WTC11 (cell line): ENCODE measurements at regions not wholly inside any gene's neighbourhood (a gene's known extent, or its start where the extent isn't known, plus 50 kb on each side); places are given as distances from the start of the nearest gene placed in this dataset.

ENCODE experiments used
- ATAC-seq: fragments of 200-7000 bp; cut with Tn5 transposase; 2 replicates; pipeline ENCODE4 v1.10.0; 2021; ENCODE audit warnings: mild to moderate bottlenecking, moderate library complexity
- CTCF ChIA-PET: fragments of 300-600 bp; sonication (Branson Sonifier 250); formaldehyde crosslinking; loops from one replicate; lab custom pipeline; 2021; ENCODE audit warnings: antibody characterized with exemption; lab: Charles Lee
- POLR2A ChIA-PET: fragments of 350-600 bp; sonication (Branson Sonifier 250); formaldehyde crosslinking; loops from one replicate; lab custom pipeline; 2021; ENCODE audit warnings: antibody characterized with exemption; lab: Charles Lee
- DNase-seq: peaks from one replicate; pipeline ENCODE4 v3.0.0; 2021; ENCODE audit warnings: low spot score
- H3K27ac Mint-ChIP-seq: 2 replicates; pipeline ENCODE4 v1.8.0; 2021; ENCODE audit warnings: mixed read lengths
- H3K27me3 Mint-ChIP-seq: 2 replicates; pipeline ENCODE4 v1.8.0; 2021; ENCODE audit warnings: low read depth, mild to moderate bottlenecking, moderate library complexity, mixed read lengths
- H3K36me3 Mint-ChIP-seq: 2 replicates; pipeline ENCODE4 v1.8.0; 2021; ENCODE audit warnings: mixed read lengths
- H3K4me1 Mint-ChIP-seq: 2 replicates; pipeline ENCODE4 v1.8.0; 2022; ENCODE audit warnings: mixed read lengths
- H3K4me3 Mint-ChIP-seq: 2 replicates; pipeline ENCODE4 v1.8.0; 2021; ENCODE audit warnings: mild to moderate bottlenecking, moderate library complexity, mixed read lengths
- H3K9me3 Mint-ChIP-seq: 2 replicates; pipeline ENCODE4 v1.8.0; 2021; ENCODE audit warnings: mixed read lengths
- AFF4 ChIP-seq: sonication (generic); formaldehyde crosslinking; IDR thresholded peaks from 2 replicates; pipeline ENCODE4 v1.8.1; 2023; ENCODE audit warnings: mild to moderate bottlenecking, missing genetic modification reagents, borderline replicate concordance
- ATF1 ChIP-seq: sonication (generic); formaldehyde crosslinking; IDR thresholded peaks from 2 replicates; pipeline ENCODE4 v1.8.1; 2023; ENCODE audit warnings: mild to moderate bottlenecking, moderate library complexity, missing genetic modification reagents
- ATF2 ChIP-seq: sonication (generic); formaldehyde crosslinking; IDR thresholded peaks from 2 replicates; pipeline ENCODE4 v1.8.1; 2022; ENCODE audit warnings: low read depth, missing genetic modification reagents, borderline replicate concordance
- CREB1 ChIP-seq: sonication (generic); formaldehyde crosslinking; IDR thresholded peaks from 2 replicates; pipeline ENCODE4 v1.8.0; 2023; ENCODE audit warnings: mild to moderate bottlenecking, missing genetic modification reagents
- E2F4 ChIP-seq: sonication (generic); formaldehyde crosslinking; IDR thresholded peaks from 2 replicates; pipeline ENCODE4 v1.8.1; 2022; ENCODE audit warnings: low read depth, mild to moderate bottlenecking, moderate library complexity, missing genetic modification reagents, borderline replicate concordance
- FOXK1 ChIP-seq: sonication (generic); formaldehyde crosslinking; IDR thresholded peaks from 2 replicates; pipeline ENCODE4 v1.8.0; 2022; ENCODE audit warnings: mild to moderate bottlenecking, moderate library complexity, missing genetic modification reagents
- GABPB1 ChIP-seq: sonication (generic); formaldehyde crosslinking; IDR thresholded peaks from 2 replicates; pipeline ENCODE4 v1.8.1; 2023; ENCODE audit warnings: mild to moderate bottlenecking, missing genetic modification reagents
- IRF2 ChIP-seq: sonication (generic); formaldehyde crosslinking; IDR thresholded peaks from 2 replicates; pipeline ENCODE4 v1.8.0; 2022; ENCODE audit warnings: low read depth, missing genetic modification reagents, borderline replicate concordance
- MYBL2 ChIP-seq: sonication (generic); formaldehyde crosslinking; IDR thresholded peaks from 2 replicates; pipeline ENCODE4 v1.8.1; 2023; ENCODE audit warnings: mild to moderate bottlenecking, moderate library complexity, missing genetic modification reagents
- NR3C1 ChIP-seq: sonication (generic); formaldehyde crosslinking; conservative IDR thresholded peaks from 2 replicates; pipeline ENCODE4 v1.8.1; 2023; ENCODE audit warnings: low read depth, mild to moderate bottlenecking, missing genetic modification reagents
- RELA ChIP-seq: sonication (generic); formaldehyde crosslinking; IDR thresholded peaks from 2 replicates; pipeline ENCODE4 v1.8.1; 2022; ENCODE audit warnings: missing genetic modification reagents, mild to moderate bottlenecking, borderline replicate concordance
- SOX15 ChIP-seq: fragments of 250-450 bp; sonication (Bioruptor Pico); IDR thresholded peaks from 2 replicates; pipeline ENCODE4 v1.9.0; 2021; ENCODE audit warnings: mild to moderate bottlenecking
- TEAD1 ChIP-seq: sonication (generic); formaldehyde crosslinking; IDR thresholded peaks from 2 replicates; pipeline ENCODE4 v1.8.0; 2022; ENCODE audit warnings: mild to moderate bottlenecking, missing genetic modification reagents
- ZNF121 ChIP-seq: sonication (generic); formaldehyde crosslinking; IDR thresholded peaks from 2 replicates; pipeline ENCODE4 v1.8.0; 2023; ENCODE audit warnings: missing genetic modification reagents
- ZNF232 ChIP-seq: sonication (generic); formaldehyde crosslinking; IDR thresholded peaks from 2 replicates; pipeline ENCODE4 v1.8.0; 2022; ENCODE audit warnings: mild to moderate bottlenecking, missing genetic modification reagents
- ZNF416 ChIP-seq: fragments of 250-450 bp; sonication (Bioruptor Pico); IDR thresholded peaks from 2 replicates; pipeline ENCODE4 v1.9.0; 2021; ENCODE audit warnings: mild to moderate bottlenecking, inconsistent platforms
- ZNF671 ChIP-seq: fragments of 250-450 bp; sonication (Bioruptor Pico); IDR thresholded peaks from 2 replicates; pipeline ENCODE4 v1.8.0; 2021; ENCODE audit warnings: mild to moderate bottlenecking
- TF ChIP-seq, protein P1 (sequence below): sonication (generic); formaldehyde crosslinking; IDR thresholded peaks from 2 replicates; pipeline ENCODE4 v1.8.0; 2022; ENCODE audit warnings: mild to moderate bottlenecking, missing genetic modification reagents
- TF ChIP-seq, protein P2 (sequence below): sonication (generic); formaldehyde crosslinking; IDR thresholded peaks from 2 replicates; pipeline ENCODE4 v1.8.1; 2023; ENCODE audit warnings: mild to moderate bottlenecking, moderate library complexity, missing genetic modification reagents
- TF ChIP-seq, protein P3 (sequence below): sonication (generic); formaldehyde crosslinking; IDR thresholded peaks from 2 replicates; pipeline ENCODE4 v1.8.0; 2022; ENCODE audit warnings: mild to moderate bottlenecking, missing genetic modification reagents
- TF ChIP-seq, protein P4 (sequence below): sonication (generic); formaldehyde crosslinking; IDR thresholded peaks from 2 replicates; pipeline ENCODE4 v1.8.1; 2022; ENCODE audit warnings: mild to moderate bottlenecking, missing genetic modification reagents, moderate library complexity, borderline replicate concordance
- TF ChIP-seq, protein P5 (sequence below): sonication (generic); formaldehyde crosslinking; IDR thresholded peaks from 2 replicates; pipeline ENCODE4 v1.8.0; 2022; ENCODE audit warnings: mild to moderate bottlenecking, missing genetic modification reagents

GRCh38 chr7:110595694-110596093 lies 495.2 kb upstream of the LRRN3 start (continued):
- TF ChIP-seq, protein P1, sequence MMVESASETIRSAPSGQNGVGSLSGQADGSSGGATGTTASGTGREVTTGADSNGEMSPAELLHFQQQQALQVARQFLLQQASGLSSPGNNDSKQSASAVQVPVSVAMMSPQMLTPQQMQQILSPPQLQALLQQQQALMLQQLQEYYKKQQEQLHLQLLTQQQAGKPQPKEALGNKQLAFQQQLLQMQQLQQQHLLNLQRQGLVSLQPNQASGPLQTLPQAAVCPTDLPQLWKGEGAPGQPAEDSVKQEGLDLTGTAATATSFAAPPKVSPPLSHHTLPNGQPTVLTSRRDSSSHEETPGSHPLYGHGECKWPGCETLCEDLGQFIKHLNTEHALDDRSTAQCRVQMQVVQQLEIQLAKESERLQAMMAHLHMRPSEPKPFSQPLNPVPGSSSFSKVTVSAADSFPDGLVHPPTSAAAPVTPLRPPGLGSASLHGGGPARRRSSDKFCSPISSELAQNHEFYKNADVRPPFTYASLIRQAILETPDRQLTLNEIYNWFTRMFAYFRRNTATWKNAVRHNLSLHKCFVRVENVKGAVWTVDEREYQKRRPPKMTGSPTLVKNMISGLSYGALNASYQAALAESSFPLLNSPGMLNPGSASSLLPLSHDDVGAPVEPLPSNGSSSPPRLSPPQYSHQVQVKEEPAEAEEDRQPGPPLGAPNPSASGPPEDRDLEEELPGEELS (CRISPR knock-in tag): no peak
- TF ChIP-seq E2F4: no peak

GRCh38 chr7:110600956-110601355 lies 490.0 kb upstream of the LRRN3 start:
- H3K9me3 Mint-ChIP-seq: no peaks in the 10 kb centered on the region
- no peak for ATAC-seq
- ChIA-PET POLR2A (no interaction called here), CTCF (interaction anchor here (0.6 kb wide), 1 partner anchor 888 kb away, joined by 3 read pairs; no protein-coding TSS in a partner anchor)
- no peak overlapping the region for H3K4me3 Mint-ChIP-seq
- no peak for TF ChIP-seq ATF1 (CRISPR knock-in tag)
- TF ChIP-seq TEAD1 (CRISPR knock-in tag): no peak
- TF ChIP-seq, protein P2, sequence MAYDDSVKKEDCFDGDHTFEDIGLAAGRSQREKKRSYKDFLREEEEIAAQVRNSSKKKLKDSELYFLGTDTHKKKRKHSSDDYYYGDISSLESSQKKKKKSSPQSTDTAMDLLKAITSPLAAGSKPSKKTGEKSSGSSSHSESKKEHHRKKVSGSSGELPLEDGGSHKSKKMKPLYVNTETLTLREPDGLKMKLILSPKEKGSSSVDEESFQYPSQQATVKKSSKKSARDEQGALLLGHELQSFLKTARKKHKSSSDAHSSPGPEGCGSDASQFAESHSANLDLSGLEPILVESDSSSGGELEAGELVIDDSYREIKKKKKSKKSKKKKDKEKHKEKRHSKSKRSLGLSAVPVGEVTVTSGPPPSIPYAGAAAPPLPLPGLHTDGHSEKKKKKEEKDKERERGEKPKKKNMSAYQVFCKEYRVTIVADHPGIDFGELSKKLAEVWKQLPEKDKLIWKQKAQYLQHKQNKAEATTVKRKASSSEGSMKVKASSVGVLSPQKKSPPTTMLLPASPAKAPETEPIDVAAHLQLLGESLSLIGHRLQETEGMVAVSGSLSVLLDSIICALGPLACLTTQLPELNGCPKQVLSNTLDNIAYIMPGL (CRISPR knock-in tag): no peak
- no peak for TF ChIP-seq IRF2 (CRISPR knock-in tag)
- no peak for TF ChIP-seq RELA (CRISPR knock-in tag)
- TF ChIP-seq ZNF121 (CRISPR knock-in tag): no peak
- no peak for TF ChIP-seq ZNF416 (CRISPR knock-in tag)
- no peak for TF ChIP-seq SOX15 (CRISPR knock-in tag)
- H3K27ac Mint-ChIP-seq: no peak overlapping the region
- H3K27me3 Mint-ChIP-seq: no peaks in the 10 kb centered on the region; the same call in 1 of the 2 replicates
- no peak for DNase-seq
- H3K36me3 Mint-ChIP-seq: no peaks in the 10 kb centered on the region
- H3K4me1 Mint-ChIP-seq: peaks cover 31% of the 10 kb centered on the region

DNA sequence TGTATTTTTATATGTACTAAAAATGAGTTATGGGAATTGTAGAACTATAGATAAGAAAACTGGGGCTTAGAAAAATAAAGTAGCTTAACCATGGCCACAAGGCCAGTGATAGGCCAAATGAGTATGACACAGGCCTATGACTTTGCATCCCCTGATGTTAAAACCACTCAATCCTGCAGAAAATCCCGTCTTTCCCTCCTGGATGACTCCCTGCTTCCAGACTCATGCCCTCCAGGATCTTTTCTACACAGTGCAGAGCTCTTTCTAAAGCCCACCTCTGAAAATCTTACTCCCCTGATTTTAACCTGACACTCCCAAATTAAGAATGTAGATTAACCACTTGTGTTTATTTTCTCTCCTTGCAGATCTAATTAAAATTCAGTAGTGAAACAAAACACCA lies 489.2 kb upstream of the LRRN3 start:
- Mint-ChIP-seq H3K4me3 (no peak overlapping the region), H3K27ac (no peak overlapping the region; the same call in 1 of the 2 replicates), H3K27me3 (no peaks in the 10 kb centered on the region; the same call in 1 of the 2 replicates), H3K9me3 (no peaks in the 10 kb centered on the region), H3K4me1 (peaks cover 31% of the 10 kb centered on the region), H3K36me3 (no peaks in the 10 kb centered on the region)
- ATAC-seq (peak; percentile 83), DNase-seq (no peak)
- ChIA-PET CTCF (no interaction called here), POLR2A (no interaction called here)
- TF ChIP-seq, protein P3, sequence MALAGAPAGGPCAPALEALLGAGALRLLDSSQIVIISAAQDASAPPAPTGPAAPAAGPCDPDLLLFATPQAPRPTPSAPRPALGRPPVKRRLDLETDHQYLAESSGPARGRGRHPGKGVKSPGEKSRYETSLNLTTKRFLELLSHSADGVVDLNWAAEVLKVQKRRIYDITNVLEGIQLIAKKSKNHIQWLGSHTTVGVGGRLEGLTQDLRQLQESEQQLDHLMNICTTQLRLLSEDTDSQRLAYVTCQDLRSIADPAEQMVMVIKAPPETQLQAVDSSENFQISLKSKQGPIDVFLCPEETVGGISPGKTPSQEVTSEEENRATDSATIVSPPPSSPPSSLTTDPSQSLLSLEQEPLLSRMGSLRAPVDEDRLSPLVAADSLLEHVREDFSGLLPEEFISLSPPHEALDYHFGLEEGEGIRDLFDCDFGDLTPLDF: no peak
- TF ChIP-seq, protein P4, sequence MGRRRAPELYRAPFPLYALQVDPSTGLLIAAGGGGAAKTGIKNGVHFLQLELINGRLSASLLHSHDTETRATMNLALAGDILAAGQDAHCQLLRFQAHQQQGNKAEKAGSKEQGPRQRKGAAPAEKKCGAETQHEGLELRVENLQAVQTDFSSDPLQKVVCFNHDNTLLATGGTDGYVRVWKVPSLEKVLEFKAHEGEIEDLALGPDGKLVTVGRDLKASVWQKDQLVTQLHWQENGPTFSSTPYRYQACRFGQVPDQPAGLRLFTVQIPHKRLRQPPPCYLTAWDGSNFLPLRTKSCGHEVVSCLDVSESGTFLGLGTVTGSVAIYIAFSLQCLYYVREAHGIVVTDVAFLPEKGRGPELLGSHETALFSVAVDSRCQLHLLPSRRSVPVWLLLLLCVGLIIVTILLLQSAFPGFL (CRISPR knock-in tag): no peak
- no peak for TF ChIP-seq GABPB1 (CRISPR knock-in tag)
- TF ChIP-seq FOXK1: no peak
- no peak for TF ChIP-seq CREB1 (CRISPR knock-in tag)
- no peak for TF ChIP-seq NR3C1 (CRISPR knock-in tag)
- TF ChIP-seq, protein P5, sequence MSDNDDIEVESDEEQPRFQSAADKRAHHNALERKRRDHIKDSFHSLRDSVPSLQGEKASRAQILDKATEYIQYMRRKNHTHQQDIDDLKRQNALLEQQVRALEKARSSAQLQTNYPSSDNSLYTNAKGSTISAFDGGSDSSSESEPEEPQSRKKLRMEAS (CRISPR knock-in tag): no peak
- TF ChIP-seq AFF4 (CRISPR knock-in tag): no peak
- TF ChIP-seq MYBL2 (CRISPR knock-in tag): no peak
- no peak for TF ChIP-seq ZNF671
- no peak for TF ChIP-seq ATF2
- no peak for TF ChIP-seq ZNF232 (CRISPR knock-in tag)
